ENCODE measurements at regions not wholly inside any gene's neighbourhood (a gene's known extent, or its start where the extent isn't known, plus 50 kb on each side); places are given as distances from the start of the nearest gene placed in this dataset.
"Not testable (repeated sequence)": the region's sequence is repeated elsewhere in the genome, so short reads cannot be mapped to it uniquely, and the experiment has no call there.

GRCh38 chr3:30473374-30474051, 132.9 kb upstream of the TGFBR2 start:
- H3K27ac Mint-ChIP-seq: peak overlapping the region in 1 of 2 donors; percentile 11
- peak in 1 of 2 donors; percentile 12 for ATAC-seq
- DNase-seq (ENCODE audit: low spot score in 2 of 2): no peak
- H3K36me3 Mint-ChIP-seq: peaks cover 7 to 20% of the 10 kb centered on the region in 2 donors
- H3K9me3 Mint-ChIP-seq: peaks cover 5 to 11% of the 10 kb centered on the region in 2 donors

- no peak overlapping the region for H3K27ac Mint-ChIP-seq
- ATAC-seq (no peak), DNase-seq (ENCODE audit: low spot score in 2 of 2) (no peak)
- peaks cover 7 to 23% of the 10 kb centered on the region in 2 donors for H3K36me3 Mint-ChIP-seq
- peaks cover 5 to 13% of the 10 kb centered on the region in 2 donors for H3K9me3 Mint-ChIP-seq
These were observed 132.0 kb upstream of the TGFBR2 start for GRCh38 chr3:30474371-30474770.

- peak overlapping the region; percentile 0 to 90 for H3K27ac Mint-ChIP-seq
These were observed 131.2 kb upstream of the TGFBR2 start for GRCh38 chr3:30475038-30475808.

GRCh38 chr3:30475809-30476178, 130.6 kb upstream of the TGFBR2 start:
- no peak for DNase-seq (ENCODE audit: low spot score in 2 of 2)
- ATAC-seq: no peak
- Mint-ChIP-seq H3K27ac (peak overlapping the region in 1 of 2 donors; percentile 0), H3K36me3 (peaks cover 7 to 33% of the 10 kb centered on the region in 2 donors), H3K9me3 (peaks cover 5 to 20% of the 10 kb centered on the region in 2 donors)

More at GRCh38 chr3:30475038-30475808, 131.2 kb upstream of the TGFBR2 start:
- ATAC-seq (peak; percentile 81 to 86), DNase-seq (ENCODE audit: low spot score in 2 of 2) (peak in 1 of 2 donors; percentile 30)
- peaks cover 7 to 31% of the 10 kb centered on the region in 2 donors for H3K36me3 Mint-ChIP-seq
- H3K9me3 Mint-ChIP-seq: peaks cover 5 to 18% of the 10 kb centered on the region in 2 donors

- peaks cover 7 to 38% of the 10 kb centered on the region in 2 donors for H3K36me3 Mint-ChIP-seq
- ATAC-seq (peak; percentile 64 to 83), DNase-seq (ENCODE audit: low spot score in 2 of 2) (no peak)
- H3K9me3 Mint-ChIP-seq: peaks cover 5 to 26% of the 10 kb centered on the region in 2 donors
- H3K27ac Mint-ChIP-seq: peak overlapping the region in 1 of 2 donors; percentile 86
These were observed 129.9 kb upstream of the TGFBR2 start for GRCh38 chr3:30476368-30477084.

GRCh38 chr3:30477149-30477921, 129.1 kb upstream of the TGFBR2 start:
- Mint-ChIP-seq H3K27ac (peak overlapping the region in 1 of 2 donors; percentile 86), H3K36me3 (peaks cover 7 to 38% of the 10 kb centered on the region in 2 donors), H3K9me3 (peaks cover 5 to 26% of the 10 kb centered on the region in 2 donors)
- DNase-seq (ENCODE audit: low spot score in 2 of 2): no peak
- no peak for ATAC-seq

- not testable (repeated sequence) for ATAC-seq; DNase-seq (ENCODE audit: low spot score in 2 of 2); H3K27ac Mint-ChIP-seq
- Mint-ChIP-seq H3K9me3 (peaks cover 3 to 20% of the 10 kb centered on the region in 2 donors), H3K36me3 (peaks cover 0 to 18% of the 10 kb centered on the region in 2 donors)
These were observed 126.7 kb upstream of the TGFBR2 start for GRCh38 chr3:30479737-30480136.

- H3K27ac Mint-ChIP-seq; ATAC-seq; DNase-seq (ENCODE audit: low spot score in 2 of 2): not testable (repeated sequence)
- peaks cover 0 to 18% of the 10 kb centered on the region in 2 donors for H3K36me3 Mint-ChIP-seq
- H3K9me3 Mint-ChIP-seq: peaks cover 3 to 20% of the 10 kb centered on the region in 2 donors
These were observed 126.2 kb upstream of the TGFBR2 start for GRCh38 chr3:30480156-30480555.

- H3K27ac Mint-ChIP-seq: peak overlapping the region in 1 of 2 donors; percentile 15
- H3K9me3 Mint-ChIP-seq: peaks cover 3 to 22% of the 10 kb centered on the region in 2 donors
- peaks cover 3 to 21% of the 10 kb centered on the region in 2 donors for H3K36me3 Mint-ChIP-seq
- DNase-seq (ENCODE audit: low spot score in 2 of 2) (no peak), ATAC-seq (no peak)
These were observed 125.8 kb upstream of the TGFBR2 start for GRCh38 chr3:30480587-30480986.

- Mint-ChIP-seq H3K27ac (peak overlapping the region in 1 of 2 donors; percentile 15), H3K36me3 (peaks cover 5 to 27% of the 10 kb centered on the region in 2 donors), H3K9me3 (peaks cover 3 to 26% of the 10 kb centered on the region in 2 donors)
- ATAC-seq: peak; percentile 48 to 69
- no peak for DNase-seq (ENCODE audit: low spot score in 2 of 2)
These were observed 125.2 kb upstream of the TGFBR2 start for GRCh38 chr3:30481241-30481640.

GRCh38 chr3:30484229-30484628, 122.2 kb upstream of the TGFBR2 start:
- peaks cover 15 to 40% of the 10 kb centered on the region in 2 donors for H3K36me3 Mint-ChIP-seq
- H3K27ac Mint-ChIP-seq; DNase-seq (ENCODE audit: low spot score in 2 of 2); ATAC-seq: not testable (repeated sequence)
- H3K9me3 Mint-ChIP-seq: peaks cover 12 to 34% of the 10 kb centered on the region in 2 donors

GRCh38 chr3:30486368-30486767, 120.0 kb upstream of the TGFBR2 start:
- peaks cover 21 to 34% of the 10 kb centered on the region in 2 donors for H3K36me3 Mint-ChIP-seq
- ATAC-seq (no peak), DNase-seq (ENCODE audit: low spot score in 2 of 2) (no peak)
- no peak overlapping the region for H3K27ac Mint-ChIP-seq
- H3K9me3 Mint-ChIP-seq: peaks cover 18 to 31% of the 10 kb centered on the region in 2 donors

GRCh38 chr3:30488070-30488756, 118.2 kb upstream of the TGFBR2 start:
- ATAC-seq (no peak), DNase-seq (ENCODE audit: low spot score in 2 of 2) (no peak)
- peaks cover 18 to 30% of the 10 kb centered on the region in 2 donors for H3K9me3 Mint-ChIP-seq
- peaks cover 21 to 34% of the 10 kb centered on the region in 2 donors for H3K36me3 Mint-ChIP-seq
- H3K27ac Mint-ChIP-seq: no peak overlapping the region

GRCh38 chr3:30492322-30493192, 113.8 kb upstream of the TGFBR2 start:
- DNase-seq (ENCODE audit: low spot score in 2 of 2) (no peak), ATAC-seq (no peak)
- peaks cover 15 to 19% of the 10 kb centered on the region in 2 donors for H3K9me3 Mint-ChIP-seq
- H3K36me3 Mint-ChIP-seq: peaks cover 16 to 20% of the 10 kb centered on the region in 2 donors
- no peak overlapping the region for H3K27ac Mint-ChIP-seq

GRCh38 chr3:30493911-30494311, 112.5 kb upstream of the TGFBR2 start:
- H3K36me3 Mint-ChIP-seq: peaks cover 10 to 14% of the 10 kb centered on the region in 2 donors
- ATAC-seq (no peak), DNase-seq (ENCODE audit: low spot score in 2 of 2) (no peak)
- peaks cover 10 to 14% of the 10 kb centered on the region in 2 donors for H3K9me3 Mint-ChIP-seq
- no peak overlapping the region for H3K27ac Mint-ChIP-seq

All from activated naive CD4-positive, alpha-beta T cell treated with anti-CD3 and anti-CD28 coated beads, Interleukin-2, amount 50 U/mL, for 72 hours (primary cell).